ENCODE measurements at regions not wholly inside any gene's neighbourhood (a gene's known extent, or its start where the extent isn't known, plus 50 kb on each side); places are given as distances from the start of the nearest gene placed in this dataset.
A peak's percentile ranks its signal among the peaks of the same experiment; 100 is the strongest.

DNA sequence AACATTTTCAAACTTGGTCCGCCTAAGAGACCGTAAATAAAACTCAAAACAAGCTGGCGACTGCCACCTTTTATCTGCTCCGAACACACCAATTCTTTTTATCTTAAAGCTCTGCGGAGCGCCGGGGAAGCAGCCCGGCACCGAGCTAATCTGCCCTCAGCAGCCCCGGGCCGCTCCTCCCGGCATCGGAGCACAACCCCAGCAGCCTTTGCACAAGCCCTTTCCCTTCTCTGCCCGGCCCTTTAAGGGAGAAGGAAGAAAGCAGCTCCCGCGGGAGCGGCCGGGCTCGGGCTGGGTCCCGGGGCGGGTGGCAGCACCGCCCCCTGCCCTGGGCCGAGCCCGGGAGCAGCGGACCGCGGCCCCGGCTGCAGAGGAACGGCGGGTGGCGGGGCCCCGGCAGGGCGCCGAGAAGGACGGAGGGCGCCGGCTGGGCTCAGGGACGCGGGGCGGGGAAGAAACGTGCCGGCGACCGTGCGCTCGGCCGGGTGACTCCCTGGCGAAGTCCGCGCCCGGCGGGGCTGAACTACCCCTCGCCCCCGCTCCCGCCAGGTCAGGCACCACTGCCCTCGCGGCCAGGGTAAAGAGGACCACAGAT, 133.6 kb upstream of the C11orf58 start:
- H3K4me1 Mint-ChIP-seq (ENCODE audit: low read depth) = peaks cover 12% of the 10 kb centered on the region
- peak overlapping the region; percentile 83 for H3K4me3 Mint-ChIP-seq (ENCODE audit: low read depth)
- TF ChIP-seq, protein P1, sequence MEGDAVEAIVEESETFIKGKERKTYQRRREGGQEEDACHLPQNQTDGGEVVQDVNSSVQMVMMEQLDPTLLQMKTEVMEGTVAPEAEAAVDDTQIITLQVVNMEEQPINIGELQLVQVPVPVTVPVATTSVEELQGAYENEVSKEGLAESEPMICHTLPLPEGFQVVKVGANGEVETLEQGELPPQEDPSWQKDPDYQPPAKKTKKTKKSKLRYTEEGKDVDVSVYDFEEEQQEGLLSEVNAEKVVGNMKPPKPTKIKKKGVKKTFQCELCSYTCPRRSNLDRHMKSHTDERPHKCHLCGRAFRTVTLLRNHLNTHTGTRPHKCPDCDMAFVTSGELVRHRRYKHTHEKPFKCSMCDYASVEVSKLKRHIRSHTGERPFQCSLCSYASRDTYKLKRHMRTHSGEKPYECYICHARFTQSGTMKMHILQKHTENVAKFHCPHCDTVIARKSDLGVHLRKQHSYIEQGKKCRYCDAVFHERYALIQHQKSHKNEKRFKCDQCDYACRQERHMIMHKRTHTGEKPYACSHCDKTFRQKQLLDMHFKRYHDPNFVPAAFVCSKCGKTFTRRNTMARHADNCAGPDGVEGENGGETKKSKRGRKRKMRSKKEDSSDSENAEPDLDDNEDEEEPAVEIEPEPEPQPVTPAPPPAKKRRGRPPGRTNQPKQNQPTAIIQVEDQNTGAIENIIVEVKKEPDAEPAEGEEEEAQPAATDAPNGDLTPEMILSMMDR (IDR thresholded peaks at IDR 0.05; ENCODE audit: unreplicated experiment) = no peak
- DNase-seq (ENCODE audit: low spot score, unreplicated experiment) = no peak
- H3K27ac Mint-ChIP-seq = peak overlapping the region; percentile 94
- H3K27me3 Mint-ChIP-seq = peaks cover 31% of the 10 kb centered on the region
- H3K36me3 Mint-ChIP-seq (ENCODE audit: insufficient read depth) = no peaks in the 10 kb centered on the region
- H3K9me3 Mint-ChIP-seq (ENCODE audit: low read depth) = no peaks in the 10 kb centered on the region

DNA sequence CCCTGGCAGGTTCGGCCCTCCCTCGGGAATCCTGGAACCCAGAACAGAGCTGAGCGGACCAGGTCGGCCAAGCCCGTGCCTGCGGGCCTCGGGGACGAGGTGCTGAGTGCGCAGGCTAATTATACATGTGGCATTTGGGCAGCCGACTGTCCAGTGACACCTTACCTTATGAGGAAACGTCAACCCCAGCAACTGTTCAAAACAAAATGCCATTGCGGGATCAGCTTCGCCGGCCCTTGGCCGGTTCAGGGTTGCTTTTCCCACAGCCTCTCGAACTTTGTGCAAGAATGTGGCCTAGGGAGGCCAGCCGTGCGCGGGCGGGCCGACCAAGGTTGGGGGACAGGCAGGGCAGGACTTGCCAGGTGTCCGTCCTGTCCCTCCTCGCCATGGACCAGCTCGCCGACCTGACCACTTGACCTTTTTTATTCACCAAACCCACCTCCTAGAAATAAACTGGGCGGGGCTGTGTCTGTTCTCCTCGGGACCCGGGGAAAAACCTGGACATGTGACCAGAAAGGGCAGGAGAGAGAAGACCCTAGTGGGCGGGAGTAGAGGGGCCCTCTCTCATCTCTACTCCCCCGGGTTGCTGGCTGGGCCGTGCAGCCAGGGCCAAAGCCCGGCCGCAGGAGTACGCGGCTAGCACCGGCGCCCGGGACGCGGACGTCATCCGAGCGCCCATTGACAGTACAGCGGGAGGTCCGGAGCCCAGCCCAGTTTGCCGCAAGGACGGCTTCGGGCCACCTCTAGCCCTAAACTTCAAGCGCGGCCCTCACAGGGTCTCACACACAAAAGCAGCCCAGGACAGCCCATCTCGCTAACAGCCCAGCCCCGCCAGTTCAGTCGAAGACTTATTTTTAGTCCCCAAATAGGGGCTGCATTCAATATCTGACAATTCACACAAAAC, 134.3 kb upstream of the C11orf58 start:
- TF ChIP-seq, protein P1 (IDR thresholded peaks at IDR 0.05; ENCODE audit: unreplicated experiment) = no peak
- peaks cover 12% of the 10 kb centered on the region for H3K4me1 Mint-ChIP-seq (ENCODE audit: low read depth)
- peak overlapping the region; percentile 94 for H3K27ac Mint-ChIP-seq
- peak overlapping the region; percentile 83 for H3K4me3 Mint-ChIP-seq (ENCODE audit: low read depth)
- H3K36me3 Mint-ChIP-seq (ENCODE audit: insufficient read depth) = no peaks in the 10 kb centered on the region
- DNase-seq (ENCODE audit: low spot score, unreplicated experiment) = no peak
- H3K27me3 Mint-ChIP-seq = peaks cover 35% of the 10 kb centered on the region
- H3K9me3 Mint-ChIP-seq (ENCODE audit: low read depth) = no peaks in the 10 kb centered on the region

DNA sequence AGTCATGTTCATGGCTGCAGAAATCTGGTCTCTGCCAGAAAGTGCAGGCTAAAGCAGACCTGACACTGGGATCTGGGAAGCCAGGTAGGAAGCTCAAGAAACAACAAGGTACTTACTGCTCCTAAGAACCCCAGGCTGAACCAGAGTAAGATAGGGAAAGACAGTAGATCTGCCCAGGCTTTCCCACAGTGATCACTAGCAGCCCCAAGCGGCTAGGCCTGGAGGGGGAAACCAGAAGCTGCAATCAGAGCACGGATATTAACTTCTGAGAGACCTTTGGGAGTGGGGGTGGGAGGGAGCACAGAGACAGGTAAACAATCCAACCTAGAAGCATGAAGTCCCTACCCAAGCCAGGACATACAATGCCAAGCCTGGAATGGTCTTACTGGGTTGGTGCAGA, 135.2 kb upstream of the C11orf58 start:
- Mint-ChIP-seq H3K27ac (no peak overlapping the region), H3K36me3 (ENCODE audit: insufficient read depth) (no peaks in the 10 kb centered on the region), H3K4me1 (ENCODE audit: low read depth) (peaks cover 12% of the 10 kb centered on the region), H3K4me3 (ENCODE audit: low read depth) (peak overlapping the region; percentile 83), H3K27me3 (peaks cover 44% of the 10 kb centered on the region), H3K9me3 (ENCODE audit: low read depth) (no peaks in the 10 kb centered on the region)
- DNase-seq (ENCODE audit: low spot score, unreplicated experiment) = no peak
- TF ChIP-seq, protein P1 (IDR thresholded peaks at IDR 0.05; ENCODE audit: unreplicated experiment) = no peak

DNA sequence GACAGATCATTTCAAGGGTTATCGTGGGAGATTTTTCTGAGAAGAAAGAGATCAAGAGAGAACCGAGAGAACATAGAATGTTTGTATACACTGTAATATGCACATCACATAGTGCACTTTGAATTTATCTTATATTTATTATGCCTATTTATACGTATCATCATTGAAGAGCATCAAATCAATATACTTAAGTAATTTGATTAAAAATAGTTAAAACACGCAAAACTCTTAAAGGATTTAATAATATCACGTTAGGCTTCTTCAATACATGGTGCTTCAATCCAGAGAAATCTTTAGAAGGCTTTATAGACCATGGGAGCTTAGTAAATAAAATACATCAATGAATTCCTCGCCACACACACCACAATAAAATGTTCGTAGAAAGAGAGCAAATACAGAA, 139.5 kb upstream of the C11orf58 start:
- TF ChIP-seq, protein P1 (IDR thresholded peaks at IDR 0.05; ENCODE audit: unreplicated experiment) = no peak
- Mint-ChIP-seq H3K4me1 (ENCODE audit: low read depth) (peaks cover 9% of the 10 kb centered on the region), H3K27me3 (peaks cover 44% of the 10 kb centered on the region)

DNA sequence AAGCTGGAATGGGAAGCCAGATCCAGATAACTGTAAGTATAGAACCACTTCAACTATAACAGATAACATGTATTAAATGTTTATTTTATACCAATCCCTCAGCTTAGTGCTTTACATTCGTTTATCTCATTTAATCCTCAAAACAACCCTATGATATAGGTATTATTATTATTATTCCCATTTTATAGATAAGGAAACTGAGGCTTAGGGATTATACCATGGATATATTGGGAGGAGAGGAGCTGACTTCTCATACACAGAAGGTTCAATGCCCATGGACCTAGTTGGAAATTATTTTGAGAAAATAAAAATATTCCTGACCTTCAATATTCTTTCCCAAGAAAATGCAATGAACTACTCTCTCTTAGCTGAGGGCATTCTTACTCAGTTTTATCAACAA, 140.4 kb upstream of the C11orf58 start:
- no peak overlapping the region for H3K27ac Mint-ChIP-seq
- H3K9me3 Mint-ChIP-seq (ENCODE audit: low read depth) = no peaks in the 10 kb centered on the region
- peaks cover 1% of the 10 kb centered on the region for H3K4me1 Mint-ChIP-seq (ENCODE audit: low read depth)
- DNase-seq (ENCODE audit: low spot score, unreplicated experiment) = no peak
- TF ChIP-seq, protein P1 (IDR thresholded peaks at IDR 0.05; ENCODE audit: unreplicated experiment) = no peak
- H3K36me3 Mint-ChIP-seq (ENCODE audit: insufficient read depth) = peaks cover 1% of the 10 kb centered on the region
- no peak overlapping the region for H3K4me3 Mint-ChIP-seq (ENCODE audit: low read depth)
- peaks cover 37% of the 10 kb centered on the region for H3K27me3 Mint-ChIP-seq

More for the DNA sequence above, 139.5 kb upstream of the C11orf58 start:
- H3K9me3 Mint-ChIP-seq (ENCODE audit: low read depth) = no peaks in the 10 kb centered on the region
- no peak overlapping the region for H3K27ac Mint-ChIP-seq
- H3K36me3 Mint-ChIP-seq (ENCODE audit: insufficient read depth) = peaks cover 1% of the 10 kb centered on the region
- no peak overlapping the region for H3K4me3 Mint-ChIP-seq (ENCODE audit: low read depth)
- no peak for DNase-seq (ENCODE audit: low spot score, unreplicated experiment)

All from progenitor cell of endocrine pancreas (in vitro differentiated cells).